ENCODE measurements at regions not wholly inside any gene's neighbourhood (a gene's known extent, or its start where the extent isn't known, plus 50 kb on each side); places are given as distances from the start of the nearest gene placed in this dataset.

- TF ChIP-seq CTCF (conservative IDR thresholded peaks at IDR 0.05; ENCODE audit: low read length) (no peak), EZH2phosphoT487 (IDR thresholded peaks at IDR 0.05; ENCODE audit: borderline replicate concordance) (no peak)
Observed at GRCh38 chr9:31854187-31854586, 530.3 kb upstream of the ACO1 start.

All from Loucy (cell line).